GM12878 (cell line): ENCODE measurements at regions not wholly inside any gene's neighbourhood (a gene's known extent, or its start where the extent isn't known, plus 50 kb on each side); places are given as distances from the start of the nearest gene placed in this dataset.

Experiments
- ATAC-seq: fragments of 200-7000 bp; cut with Tn5 transposase; 3 replicates; pipeline ENCODE4 v1.9.1; 2020; ENCODE audit warnings: mild to moderate bottlenecking, moderate library complexity
- BruUV-seq: library from RNA; stranded (reverse); fragments of 400-500 nt; replicated peaks from 2 replicates; lab custom pipeline; 2021; lab: Mats Ljungman, UMichigan
- CTCF ChIA-PET: fragments of 300-600 bp; sonication (Branson Sonifier 250); formaldehyde crosslinking; extraction: SDS; loops from one replicate; lab custom pipeline; 2021; ENCODE audit warnings: inconsistent platforms; lab: Yijun Ruan, JAX
- POLR2A ChIA-PET: fragments of 350-600 bp; formaldehyde crosslinking; extraction: SDS; loops from one replicate; lab custom pipeline; 2021; ENCODE audit warnings: inconsistent platforms; lab: Charles Lee
- RAD21 ChIA-PET: fragments of 300-600 bp; sonication (Branson Sonifier 250); formaldehyde crosslinking; loops from one replicate; lab custom pipeline; 2023; ENCODE audit warnings: antibody characterized with exemption; ENCODE audit not compliant: unreplicated experiment; lab: Charles Lee
- SMC1A ChIA-PET: fragments of 300-600 bp; sonication (Branson Sonifier 250); formaldehyde crosslinking; loops from one replicate; lab custom pipeline; 2023; ENCODE audit not compliant: unreplicated experiment, uncharacterized antibody; lab: Charles Lee
- DNase-seq: peaks from one replicate; pipeline ENCODE4 v3.0.0-alpha.2; 2011; ENCODE audit warnings: low read depth, low spot score
- FAIRE-seq: peaks from 3 replicates; lab custom pipeline; 2011; peaks lifted over from hg19 to GRCh38; lab: Jason Lieb, UNC
- H2AFZ ChIP-seq: 2 replicates; pipeline ENCODE4 v1.6.0; 2011; ENCODE audit warnings: low read depth, low read length, control low read depth; ENCODE audit not compliant: control insufficient read depth
- H3K27ac ChIP-seq: 2 replicates; pipeline ENCODE4 v1.5.1; 2011; ENCODE audit warnings: control low read depth; ENCODE audit not compliant: control insufficient read depth, insufficient read depth
- H3K27me3 ChIP-seq, 2 experiments: replicated peaks in 1 of 2; 2 replicates each; pipeline versions ENCODE4 v1.6.0 to v1.6.1; 2011; ENCODE audit warnings: low read length in 1 of 2; ENCODE audit not compliant: control insufficient read depth in 2 of 2, insufficient read depth in 2 of 2
- H3K36me3 ChIP-seq, 2 experiments: 2 replicates each; pipeline ENCODE4 v1.5.1; 2011; ENCODE audit warnings: low read length in 1 of 2; ENCODE audit not compliant: control insufficient read depth in 2 of 2, insufficient read depth in 2 of 2
- H3K4me1 ChIP-seq: 2 replicates; pipeline ENCODE4 v1.6.1; 2011; ENCODE audit warnings: mild to moderate bottlenecking, low read length, moderate library complexity, mixed read lengths; ENCODE audit not compliant: control insufficient read depth, insufficient read depth
- H3K4me2 ChIP-seq: 2 replicates; pipeline ENCODE4 v1.6.0; 2011; ENCODE audit warnings: control low read depth; ENCODE audit not compliant: control insufficient read depth, insufficient read depth
- H3K4me3 ChIP-seq: fragments of 200-600 bp; sonication (generic); 2 replicates; pipeline ENCODE4 v1.5.1; 2016
- H3K79me2 ChIP-seq: 2 replicates; pipeline ENCODE4 v1.6.0; 2011; ENCODE audit warnings: low read length; ENCODE audit not compliant: control insufficient read depth, insufficient read depth
- H3K9ac ChIP-seq: 2 replicates; pipeline ENCODE4 v1.8.0; 2011; ENCODE audit warnings: low read length, control low read depth, mixed read lengths; ENCODE audit not compliant: control insufficient read depth, insufficient read depth
- H3K9me3 ChIP-seq: replicated peaks from 3 replicates; pipeline ENCODE4 v1.5.1; 2011; ENCODE audit warnings: mild to moderate bottlenecking, low read length; ENCODE audit not compliant: control insufficient read depth, insufficient read depth
- H4K20me1 ChIP-seq: 2 replicates; pipeline ENCODE4 v1.6.0; 2011; ENCODE audit not compliant: control insufficient read depth, insufficient read depth
- BMI1 ChIP-seq: fragments of 450-650 bp; IDR thresholded peaks from 2 replicates; pipeline ENCODE4 v1.6.1; 2016; ENCODE audit warnings: mild to moderate bottlenecking, moderate library complexity, borderline replicate concordance
- REST ChIP-seq: IDR thresholded peaks from 2 replicates; pipeline ENCODE4 v1.6.1; 2012; ENCODE audit warnings: mild to moderate bottlenecking, low read depth, low read length
- WGBS: methylation state at CpG from one replicate; pipeline ENCODE4 v1.1.6; 2016; ENCODE audit warnings: low lambda C conversion rate; ENCODE audit not compliant: insufficient replicate concordance, insufficient coverage; ENCODE audit errors: missing lambda C conversion rate; 5-methylcytosine and 5-hydroxymethylcytosine counted together
- in situ Hi-C: fragments of 300-500 bp; cut with MboI; formaldehyde crosslinking; loops from 9 replicates; pipeline ENCODE4 v1.14.3; 2018; ENCODE audit warnings: mixed read lengths
- intact Hi-C: fragments of 100-400 bp; cut with micrococcal nuclease; formaldehyde crosslinking; loops from one replicate; pipeline ENCODE4 v1.14.2; 2022; ENCODE audit not compliant: unreplicated experiment

GRCh38 chr11:95563173-95563572 is 226.4 kb downstream of the FAM76B start:
- no peak overlapping the region for H3K9ac ChIP-seq
- no peak overlapping the region for H3K4me3 ChIP-seq
- ChIA-PET SMC1A (interaction anchor here (0.7 to 2.9 kb wide), 6 partner anchors 11 to 409 kb away, joined by 3 to 9 read pairs (median 5); no protein-coding TSS in a partner anchor), POLR2A (interaction anchor here (0.7 to 1.5 kb wide), 4 partner anchors 11 to 135 kb away, joined by 3 to 5 read pairs (median 3); no protein-coding TSS in a partner anchor), CTCF (interaction anchor here (1.1 to 1.5 kb wide), 3 partner anchors 13 to 411 kb away, joined by 3 to 9 read pairs (median 3); no protein-coding TSS in a partner anchor), RAD21 (no interaction called here)
- H3K27me3 ChIP-seq = no peaks in the 10 kb centered on the region
- no peak overlapping the region for H2AFZ ChIP-seq
- H3K4me1 ChIP-seq = no peaks in the 10 kb centered on the region
- DNase-seq = no peak
- intact Hi-C loops = no loop called here
- H3K36me3 ChIP-seq = no peaks in the 10 kb centered on the region
- WGBS = 29% methylated on average over 2 of the region's 2 CpGs
- no TSS peak for BruUV-seq
- no peaks in the 10 kb centered on the region for H3K79me2 ChIP-seq
- H3K4me2 ChIP-seq = no peak overlapping the region
- no peak for ATAC-seq
- no peaks in the 10 kb centered on the region for H4K20me1 ChIP-seq
- no peak for FAIRE-seq
- H3K9me3 ChIP-seq = no peaks in the 10 kb centered on the region; the same call in 2 of the 3 replicates
- H3K27ac ChIP-seq = no peak overlapping the region
- in situ Hi-C loops = no loop called here
- no peak for TF ChIP-seq REST
- no peak for TF ChIP-seq BMI1
